Immature natural killer cell (primary cell): ENCODE measurements at regions not wholly inside any gene's neighbourhood (a gene's known extent, or its start where the extent isn't known, plus 50 kb on each side); places are given as distances from the start of the nearest gene placed in this dataset.
A peak's percentile ranks its signal among the peaks of the same experiment; 100 is the strongest.

Source experiments
- DNase-seq, 3 donors: peaks; one replicate each; pipeline ENCODE4 v3.0.0; 2022; ENCODE audit warnings: mixed read lengths in 1 of 3
- H3K27ac Mint-ChIP-seq, 6 donors: one replicate each; pipeline ENCODE4 v1.8.0; 2020; ENCODE audit warnings: mixed read lengths in 6 of 6, mild to moderate bottlenecking in 5 of 6, inconsistent platforms in 4 of 6, moderate library complexity in 3 of 6
- H3K27me3 Mint-ChIP-seq, 3 donors: one replicate each; pipeline ENCODE4 v1.8.0; 2020 to 2021; ENCODE audit warnings: low read depth in 3 of 3, mild to moderate bottlenecking in 3 of 3, mixed read lengths in 3 of 3, moderate library complexity in 3 of 3, inconsistent platforms in 1 of 3
- H3K36me3 Mint-ChIP-seq, 3 donors: one replicate each; pipeline ENCODE4 v1.8.0; 2020; ENCODE audit warnings: mixed read lengths in 3 of 3, inconsistent platforms in 2 of 3, mild to moderate bottlenecking in 2 of 3
- H3K4me1 Mint-ChIP-seq, 2 donors: one replicate each; pipeline ENCODE4 v1.8.0; 2020; ENCODE audit warnings: inconsistent platforms in 2 of 2, mild to moderate bottlenecking in 2 of 2, mixed read lengths in 2 of 2, moderate library complexity in 1 of 2
- H3K4me3 Mint-ChIP-seq, 5 donors: one replicate each; pipeline ENCODE4 v1.8.0; 2020; ENCODE audit warnings: mild to moderate bottlenecking in 5 of 5, mixed read lengths in 5 of 5, inconsistent platforms in 3 of 5, moderate library complexity in 3 of 5
- H3K9me3 Mint-ChIP-seq, 6 donors: one replicate each; pipeline ENCODE4 v1.8.0; 2020; ENCODE audit warnings: mild to moderate bottlenecking in 6 of 6, mixed read lengths in 6 of 6, inconsistent platforms in 4 of 6, moderate library complexity in 3 of 6

GRCh38 chr14:96960598-96961116, 163.5 kb downstream of the VRK1 start:
- Mint-ChIP-seq H3K27ac (peak overlapping the region in 5 of 6 donors; percentile 28 to 58 (median 36)), H3K4me1 (peaks cover 27 to 29% of the 10 kb centered on the region in 2 donors), H3K9me3 (peaks cover 2 to 14% (median 10%) of the 10 kb centered on the region in 6 donors), H3K4me3 (peak overlapping the region in 1 of 5 donors; percentile 50), H3K27me3 (peaks cover 2 to 7% (median 3%) of the 10 kb centered on the region in 3 donors), H3K36me3 (peaks cover 5 to 13% (median 8%) of the 10 kb centered on the region in 3 donors)
- no peak for DNase-seq

- H3K27ac Mint-ChIP-seq = peak overlapping the region; percentile 63 to 88 (median 86)
- no peak for DNase-seq
- peak overlapping the region in 4 of 5 donors; percentile 38 to 76 (median 62) for H3K4me3 Mint-ChIP-seq
- H3K27me3 Mint-ChIP-seq = peaks cover 2 to 7% (median 3%) of the 10 kb centered on the region in 3 donors
- H3K36me3 Mint-ChIP-seq = peaks cover 5 to 17% (median 8%) of the 10 kb centered on the region in 3 donors
- peaks cover 2 to 14% (median 10%) of the 10 kb centered on the region in 6 donors for H3K9me3 Mint-ChIP-seq
- H3K4me1 Mint-ChIP-seq = peaks cover 27 to 29% of the 10 kb centered on the region in 2 donors
Observed at GRCh38 chr14:96961895-96962294, 164.7 kb downstream of the VRK1 start.

DNA sequence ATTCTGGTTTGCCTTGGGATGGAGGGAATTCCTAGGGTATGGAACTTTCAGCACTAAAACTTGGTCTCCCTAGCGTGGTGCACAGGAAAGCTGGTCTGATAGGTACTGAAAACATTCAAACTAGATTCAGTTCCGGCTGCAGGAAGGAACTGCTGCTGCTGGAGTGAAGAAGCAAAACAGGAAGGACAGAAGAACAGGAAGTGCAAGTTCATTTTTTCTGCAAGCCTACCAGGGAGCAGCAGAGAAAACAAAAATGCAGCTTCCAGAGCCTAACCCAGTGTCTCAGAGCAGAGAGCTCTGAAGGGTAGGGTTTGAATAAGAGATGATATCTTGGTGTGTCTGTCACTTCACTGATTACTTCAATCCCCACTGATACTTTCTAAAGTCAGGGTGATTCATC, 165.2 kb downstream of the VRK1 start:
- peak; percentile 7 to 26 (median 14) for DNase-seq
- peaks cover 27 to 29% of the 10 kb centered on the region in 2 donors for H3K4me1 Mint-ChIP-seq
- peaks cover 2 to 7% (median 5%) of the 10 kb centered on the region in 3 donors for H3K27me3 Mint-ChIP-seq
- H3K36me3 Mint-ChIP-seq = peaks cover 6 to 17% (median 9%) of the 10 kb centered on the region in 3 donors
- H3K4me3 Mint-ChIP-seq = peak overlapping the region in 4 of 5 donors; percentile 38 to 76 (median 62)
- H3K9me3 Mint-ChIP-seq = peaks cover 2 to 14% (median 10%) of the 10 kb centered on the region in 6 donors
- peak overlapping the region; percentile 63 to 88 (median 86) for H3K27ac Mint-ChIP-seq

GRCh38 chr14:96964726-96965415, 167.7 kb downstream of the VRK1 start:
- H3K27ac Mint-ChIP-seq = no peak overlapping the region
- peaks cover 27 to 29% of the 10 kb centered on the region in 2 donors for H3K4me1 Mint-ChIP-seq
- peaks cover 8 to 21% (median 10%) of the 10 kb centered on the region in 3 donors for H3K36me3 Mint-ChIP-seq
- peaks cover 2 to 14% (median 10%) of the 10 kb centered on the region in 6 donors for H3K9me3 Mint-ChIP-seq
- no peak for DNase-seq
- H3K4me3 Mint-ChIP-seq = no peak overlapping the region
- H3K27me3 Mint-ChIP-seq = peaks cover 2 to 7% (median 5%) of the 10 kb centered on the region in 3 donors

GRCh38 chr14:96965885-96966595, 168.9 kb downstream of the VRK1 start:
- no peak for DNase-seq
- H3K36me3 Mint-ChIP-seq = peaks cover 6 to 17% (median 6%) of the 10 kb centered on the region in 3 donors
- no peak overlapping the region for H3K27ac Mint-ChIP-seq
- H3K4me3 Mint-ChIP-seq = no peak overlapping the region
- peaks cover 2 to 10% (median 4%) of the 10 kb centered on the region in 6 donors for H3K9me3 Mint-ChIP-seq
- peaks cover 21 to 24% of the 10 kb centered on the region in 2 donors for H3K4me1 Mint-ChIP-seq
- peaks cover 2 to 6% (median 5%) of the 10 kb centered on the region in 3 donors for H3K27me3 Mint-ChIP-seq

GRCh38 chr14:96975116-96975515, 177.9 kb downstream of the VRK1 start:
- Mint-ChIP-seq H3K4me3 (no peak overlapping the region), H3K9me3 (peaks cover 6 to 42% (median 19%) of the 10 kb centered on the region in 6 donors), H3K27me3 (peaks cover 3 to 10% (median 7%) of the 10 kb centered on the region in 3 donors), H3K36me3 (peaks cover 0 to 15% (median 6%) of the 10 kb centered on the region in 3 donors), H3K27ac (no peak overlapping the region), H3K4me1 (no peaks in the 10 kb centered on the region)
- DNase-seq = no peak

GRCh38 chr14:96978525-96979272, 181.5 kb downstream of the VRK1 start:
- Mint-ChIP-seq H3K27ac (no peak overlapping the region), H3K4me1 (no peaks in the 10 kb centered on the region), H3K4me3 (no peak overlapping the region), H3K27me3 (peaks cover 3 to 10% (median 8%) of the 10 kb centered on the region in 3 donors), H3K9me3 (peaks cover 6 to 25% (median 17%) of the 10 kb centered on the region in 6 donors), H3K36me3 (peaks cover 0 to 6% (median 3%) of the 10 kb centered on the region in 3 donors)
- DNase-seq = no peak

DNA sequence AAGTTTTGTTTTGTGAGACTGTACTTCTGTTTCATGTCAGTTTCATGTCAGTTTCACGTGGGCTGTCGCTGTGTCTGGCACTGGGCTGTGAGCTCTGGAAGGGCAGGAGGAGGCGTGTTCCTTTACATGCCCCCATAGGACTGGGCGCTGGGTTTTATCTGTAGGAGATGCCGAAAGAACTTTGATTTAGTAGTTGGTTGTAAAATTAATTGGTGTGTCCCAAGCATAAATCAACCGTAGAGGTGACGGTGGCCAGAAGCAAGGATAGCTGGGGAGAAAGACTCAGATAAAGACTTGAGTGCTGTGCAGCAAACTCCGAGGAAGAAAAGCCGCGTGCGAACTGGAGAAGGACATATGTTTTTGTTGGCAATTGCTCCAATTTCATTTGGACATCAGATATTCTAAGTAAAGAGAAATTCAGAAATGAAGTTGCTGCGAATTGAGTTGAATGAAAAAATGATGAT, 182.5 kb downstream of the VRK1 start:
- Mint-ChIP-seq H3K36me3 (peaks cover 0 to 3% (median 0%) of the 10 kb centered on the region in 3 donors), H3K4me3 (no peak overlapping the region), H3K27ac (no peak overlapping the region), H3K9me3 (peaks cover 4 to 16% (median 12%) of the 10 kb centered on the region in 6 donors), H3K27me3 (peaks cover 3 to 11% (median 10%) of the 10 kb centered on the region in 3 donors), H3K4me1 (no peaks in the 10 kb centered on the region)
- DNase-seq = no peak

GRCh38 chr14:96980835-96981234, 183.7 kb downstream of the VRK1 start:
- Mint-ChIP-seq H3K27me3 (peaks cover 5 to 11% (median 10%) of the 10 kb centered on the region in 3 donors), H3K9me3 (peaks cover 0 to 4% (median 1%) of the 10 kb centered on the region in 6 donors), H3K4me1 (no peaks in the 10 kb centered on the region), H3K36me3 (no peaks in the 10 kb centered on the region), H3K27ac (no peak overlapping the region), H3K4me3 (no peak overlapping the region)
- no peak for DNase-seq

- no peak for DNase-seq
- H3K9me3 Mint-ChIP-seq = peaks cover 0 to 4% (median 0%) of the 10 kb centered on the region in 6 donors
- H3K4me3 Mint-ChIP-seq = no peak overlapping the region
- H3K36me3 Mint-ChIP-seq = no peaks in the 10 kb centered on the region
- no peak overlapping the region for H3K27ac Mint-ChIP-seq
- peaks cover 2 to 3% (median 2%) of the 10 kb centered on the region in 3 donors for H3K27me3 Mint-ChIP-seq
- H3K4me1 Mint-ChIP-seq = peaks cover 6 to 12% of the 10 kb centered on the region in 2 donors
Observed at GRCh38 chr14:96986256-96987085, 189.3 kb downstream of the VRK1 start.

- Mint-ChIP-seq H3K36me3 (no peaks in the 10 kb centered on the region), H3K27ac (no peak overlapping the region), H3K4me1 (peaks cover 6 to 12% of the 10 kb centered on the region in 2 donors), H3K27me3 (peaks cover 2 to 3% (median 2%) of the 10 kb centered on the region in 3 donors), H3K9me3 (peaks cover 0 to 4% (median 0%) of the 10 kb centered on the region in 6 donors), H3K4me3 (no peak overlapping the region)
- DNase-seq = no peak
Observed at GRCh38 chr14:96987086-96987474, 189.9 kb downstream of the VRK1 start.

GRCh38 chr14:96987771-96988170, 190.6 kb downstream of the VRK1 start:
- H3K4me3 Mint-ChIP-seq = no peak overlapping the region
- H3K36me3 Mint-ChIP-seq = no peaks in the 10 kb centered on the region
- peaks cover 0 to 4% (median 0%) of the 10 kb centered on the region in 6 donors for H3K9me3 Mint-ChIP-seq
- H3K27ac Mint-ChIP-seq = no peak overlapping the region
- peaks cover 6 to 12% of the 10 kb centered on the region in 2 donors for H3K4me1 Mint-ChIP-seq
- peaks cover 2 to 3% (median 3%) of the 10 kb centered on the region in 3 donors for H3K27me3 Mint-ChIP-seq
- no peak for DNase-seq
